C4-2B (cell line): ENCODE measurements at regions not wholly inside any gene's neighbourhood (a gene's known extent, or its start where the extent isn't known, plus 50 kb on each side); places are given as distances from the start of the nearest gene placed in this dataset.

Experiments
- H3K27ac ChIP-seq: fragments of 450-650 bp; 2 replicates; pipeline ENCODE4 v1.5.1; 2017
- CTCF ChIP-seq: fragments of 450-650 bp; conservative IDR thresholded peaks from 2 replicates; pipeline ENCODE4 v1.5.1; 2017; ENCODE audit warnings: mild to moderate bottlenecking
- ZFX ChIP-seq: fragments of 450-650 bp; IDR thresholded peaks from 2 replicates; pipeline ENCODE4 v1.6.1; 2017

GRCh38 chr12:87775784-87776183, 253.4 kb downstream of the C12orf50 start:
- H3K27ac ChIP-seq: no peak overlapping the region
- no peak for TF ChIP-seq CTCF

GRCh38 chr12:87775051-87775450, 254.2 kb downstream of the C12orf50 start:
- no peak overlapping the region for H3K27ac ChIP-seq
- no peak for TF ChIP-seq ZFX
- no peak for TF ChIP-seq CTCF

- no peak overlapping the region for H3K27ac ChIP-seq
- no peak for TF ChIP-seq ZFX
- TF ChIP-seq CTCF: no peak
Observed at GRCh38 chr12:87772401-87772800, 256.8 kb downstream of the C12orf50 start.

GRCh38 chr12:87768501-87769287, 260.5 kb downstream of the C12orf50 start:
- no peak overlapping the region for H3K27ac ChIP-seq
- no peak for TF ChIP-seq CTCF
- no peak for TF ChIP-seq ZFX

GRCh38 chr12:87766044-87766443, 263.2 kb downstream of the C12orf50 start:
- no peak overlapping the region for H3K27ac ChIP-seq

GRCh38 chr12:87760943-87761342, 268.3 kb downstream of the C12orf50 start:
- H3K27ac ChIP-seq: no peak overlapping the region
- no peak for TF ChIP-seq ZFX
- no peak for TF ChIP-seq CTCF

More at GRCh38 chr12:87766044-87766443, 263.2 kb downstream of the C12orf50 start:
- TF ChIP-seq CTCF (no peak), ZFX (no peak)

- H3K27ac ChIP-seq: no peak overlapping the region
- TF ChIP-seq ZFX: no peak
Observed at GRCh38 chr12:87758271-87758670, 270.9 kb downstream of the C12orf50 start.

- H3K27ac ChIP-seq: no peak overlapping the region
- TF ChIP-seq CTCF: no peak
- TF ChIP-seq ZFX: no peak
Observed at GRCh38 chr12:87756721-87757120, 272.5 kb downstream of the C12orf50 start.
